ENCODE measurements at regions not wholly inside any gene's neighbourhood (a gene's known extent, or its start where the extent isn't known, plus 50 kb on each side); places are given as distances from the start of the nearest gene placed in this dataset.

DNA sequence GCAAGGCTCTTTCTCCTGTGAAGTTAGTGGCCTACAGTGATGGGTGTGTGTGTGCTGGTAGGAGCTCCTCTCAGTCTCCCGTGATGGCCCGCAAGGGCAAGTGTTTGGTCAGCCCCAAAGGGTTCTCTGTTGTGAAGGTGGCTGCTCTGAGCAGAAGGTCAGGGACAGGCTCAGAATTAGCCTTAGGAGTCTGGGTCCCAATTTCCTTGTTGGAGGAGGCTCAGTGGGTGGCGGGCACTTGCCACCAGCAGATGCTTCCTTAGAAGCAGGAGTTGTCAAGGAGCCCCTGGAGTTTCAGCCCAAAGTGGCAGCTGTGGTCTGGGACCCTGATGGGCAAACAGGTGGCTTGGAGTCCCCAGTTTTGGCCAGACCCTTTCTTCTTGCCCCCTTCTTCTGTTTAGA is 154.4 kb downstream of the MACROH2A1 start:
- TF ChIP-seq, protein P1, sequence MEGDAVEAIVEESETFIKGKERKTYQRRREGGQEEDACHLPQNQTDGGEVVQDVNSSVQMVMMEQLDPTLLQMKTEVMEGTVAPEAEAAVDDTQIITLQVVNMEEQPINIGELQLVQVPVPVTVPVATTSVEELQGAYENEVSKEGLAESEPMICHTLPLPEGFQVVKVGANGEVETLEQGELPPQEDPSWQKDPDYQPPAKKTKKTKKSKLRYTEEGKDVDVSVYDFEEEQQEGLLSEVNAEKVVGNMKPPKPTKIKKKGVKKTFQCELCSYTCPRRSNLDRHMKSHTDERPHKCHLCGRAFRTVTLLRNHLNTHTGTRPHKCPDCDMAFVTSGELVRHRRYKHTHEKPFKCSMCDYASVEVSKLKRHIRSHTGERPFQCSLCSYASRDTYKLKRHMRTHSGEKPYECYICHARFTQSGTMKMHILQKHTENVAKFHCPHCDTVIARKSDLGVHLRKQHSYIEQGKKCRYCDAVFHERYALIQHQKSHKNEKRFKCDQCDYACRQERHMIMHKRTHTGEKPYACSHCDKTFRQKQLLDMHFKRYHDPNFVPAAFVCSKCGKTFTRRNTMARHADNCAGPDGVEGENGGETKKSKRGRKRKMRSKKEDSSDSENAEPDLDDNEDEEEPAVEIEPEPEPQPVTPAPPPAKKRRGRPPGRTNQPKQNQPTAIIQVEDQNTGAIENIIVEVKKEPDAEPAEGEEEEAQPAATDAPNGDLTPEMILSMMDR (IDR thresholded peaks at IDR 0.05): no peak
- TF ChIP-seq POLR2A (IDR thresholded peaks at IDR 0.05) (no peak), POLR2AphosphoS5 (IDR thresholded peaks at IDR 0.05) (no peak)
